Rectal smooth muscle tissue (tissue), 1 donor: ENCODE measurements at regions not wholly inside any gene's neighbourhood (a gene's known extent, or its start where the extent isn't known, plus 50 kb on each side); places are given as distances from the start of the nearest gene placed in this dataset.

Experiments used
- H3K27ac ChIP-seq: one replicate; pipeline ENCODE4 v1.7.0; 2013; ENCODE audit warnings: low read depth, low read length, inconsistent platforms
- H3K27me3 ChIP-seq: one replicate; pipeline ENCODE4 v1.7.0; 2013; ENCODE audit warnings: low read length; ENCODE audit not compliant: control insufficient read depth, insufficient read depth
- H3K36me3 ChIP-seq: one replicate; pipeline ENCODE4 v1.7.0; 2013; ENCODE audit warnings: low read length; ENCODE audit not compliant: control insufficient read depth, insufficient read depth
- H3K4me1 ChIP-seq: one replicate; pipeline ENCODE4 v1.7.0; 2013; ENCODE audit warnings: low read length; ENCODE audit not compliant: control insufficient read depth, insufficient read depth
- H3K4me3 ChIP-seq: one replicate; pipeline ENCODE4 v1.7.0; 2013; ENCODE audit warnings: low read length
- H3K9ac ChIP-seq: one replicate; pipeline ENCODE4 v1.7.0; 2013; ENCODE audit warnings: low read length

DNA sequence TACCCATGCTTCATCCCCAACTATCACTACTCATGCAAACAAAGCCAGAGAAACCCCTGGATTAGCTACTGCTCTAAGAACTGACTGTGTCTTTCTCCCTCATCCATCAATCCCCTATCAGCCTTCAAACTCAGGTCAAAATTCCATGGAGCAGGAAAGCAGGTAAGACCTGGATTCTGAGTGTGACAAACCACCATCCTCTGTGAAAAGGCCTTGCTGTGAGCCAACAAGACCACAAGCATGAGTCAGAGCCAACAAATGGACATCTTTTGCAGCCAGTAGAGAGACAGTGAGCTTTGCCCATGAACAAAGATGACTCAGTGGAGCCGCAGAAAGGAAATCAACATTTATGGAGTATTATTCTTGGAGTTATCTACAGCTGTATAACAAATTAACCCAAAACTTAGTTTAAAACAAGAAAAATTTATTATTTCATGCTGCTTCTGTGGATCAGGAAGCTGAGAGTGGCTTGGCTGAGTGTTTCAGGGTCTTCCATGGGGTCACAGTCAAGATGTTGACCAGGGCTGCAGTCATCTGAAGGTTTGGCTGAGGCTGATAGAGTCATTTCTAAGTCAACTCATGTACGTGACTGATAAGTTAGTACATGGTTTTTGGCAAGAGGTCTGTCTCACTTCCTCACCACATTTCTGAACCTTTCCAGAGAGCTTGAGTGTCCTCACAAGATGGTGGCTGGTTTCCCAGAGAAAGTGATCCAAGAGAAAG, 61.1 kb downstream of the PITPNM2 start:
- Histone ChIP-seq H3K27me3 (no peaks in the 10 kb centered on the region), H3K4me1 (peaks cover 9% of the 10 kb centered on the region), H3K4me3 (no peak overlapping the region), H3K36me3 (no peaks in the 10 kb centered on the region), H3K9ac (no peak overlapping the region), H3K27ac (no peak overlapping the region)

- H3K27ac ChIP-seq, result no peak overlapping the region
- H3K4me3 ChIP-seq, result no peak overlapping the region
- no peak overlapping the region for H3K9ac ChIP-seq
- no peaks in the 10 kb centered on the region for H3K27me3 ChIP-seq
- H3K36me3 ChIP-seq, result no peaks in the 10 kb centered on the region
- peaks cover 4% of the 10 kb centered on the region for H3K4me1 ChIP-seq
These were observed 61.8 kb downstream of the PITPNM2 start for GRCh38 chr12:123089140-123089539.

DNA sequence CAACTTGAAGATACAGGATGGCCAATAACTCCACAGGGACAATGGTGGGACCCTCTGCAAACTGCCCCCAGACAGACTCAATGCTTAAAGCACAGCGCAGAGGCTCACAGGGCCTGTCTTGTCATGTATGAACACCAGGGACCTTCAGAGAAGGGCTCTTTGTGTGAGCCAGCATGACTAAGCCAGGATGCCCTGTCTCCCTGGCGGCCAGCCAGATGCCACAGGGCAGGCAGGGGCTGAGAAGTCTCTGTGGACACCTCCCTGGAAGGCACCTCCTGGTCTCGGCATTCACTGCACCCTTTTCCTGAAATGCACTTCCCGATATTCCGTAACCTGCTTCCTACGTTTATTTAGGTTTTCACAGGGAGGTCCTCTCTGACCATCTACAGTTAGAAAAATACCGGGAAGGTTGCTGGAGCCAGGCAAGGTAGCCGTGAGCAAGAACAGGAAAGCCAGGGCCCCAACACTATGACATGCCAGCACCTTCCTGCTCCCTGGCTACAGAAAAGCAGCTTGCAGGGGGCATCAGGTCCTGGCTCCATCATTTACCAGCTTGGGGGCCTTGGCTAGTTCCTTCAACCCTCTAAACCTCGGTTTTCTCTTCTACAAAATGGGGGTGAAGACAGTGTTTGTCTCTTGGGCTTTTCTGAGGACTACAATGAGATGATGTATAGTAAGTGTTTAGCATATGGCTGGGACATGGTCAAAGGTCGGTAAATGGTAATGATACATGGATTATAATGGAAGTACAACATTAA, 65.0 kb downstream of the PITPNM2 start:
- Histone ChIP-seq H3K27ac (no peak overlapping the region), H3K27me3 (no peaks in the 10 kb centered on the region), H3K4me3 (no peak overlapping the region), H3K36me3 (no peaks in the 10 kb centered on the region), H3K4me1 (peaks cover 2% of the 10 kb centered on the region), H3K9ac (no peak overlapping the region)

DNA sequence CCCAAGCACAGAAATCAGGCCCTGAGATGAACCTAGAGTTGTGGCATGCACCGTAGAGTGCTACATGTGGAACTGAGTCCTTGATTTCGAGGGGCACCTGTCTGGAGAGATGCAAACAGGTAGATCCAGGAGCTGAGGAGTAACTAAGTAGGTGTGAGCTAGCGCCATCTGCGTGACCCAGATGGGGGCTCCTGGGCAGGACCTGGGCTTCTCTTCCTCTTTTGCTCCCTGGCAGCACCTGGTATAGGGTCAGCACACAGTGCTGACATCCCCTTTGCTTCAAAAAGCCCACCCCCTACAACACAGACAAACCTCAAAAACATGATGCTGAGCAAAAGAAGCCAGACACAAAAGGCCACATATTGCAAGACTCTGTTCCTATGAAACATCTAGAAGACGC, 65.8 kb downstream of the PITPNM2 start:
- Histone ChIP-seq H3K4me1 (peaks cover 2% of the 10 kb centered on the region), H3K4me3 (no peak overlapping the region), H3K27ac (no peak overlapping the region), H3K36me3 (no peaks in the 10 kb centered on the region), H3K9ac (no peak overlapping the region), H3K27me3 (no peaks in the 10 kb centered on the region)

GRCh38 chr12:123083661-123084571, 67.0 kb downstream of the PITPNM2 start:
- no peaks in the 10 kb centered on the region for H3K27me3 ChIP-seq
- no peak overlapping the region for H3K9ac ChIP-seq
- no peak overlapping the region for H3K4me3 ChIP-seq
- H3K27ac ChIP-seq, result no peak overlapping the region
- peaks cover 2% of the 10 kb centered on the region for H3K4me1 ChIP-seq
- H3K36me3 ChIP-seq, result no peaks in the 10 kb centered on the region

GRCh38 chr12:123080634-123081033, 70.3 kb downstream of the PITPNM2 start:
- no peak overlapping the region for H3K27ac ChIP-seq
- no peak overlapping the region for H3K9ac ChIP-seq
- peaks cover 20% of the 10 kb centered on the region for H3K4me1 ChIP-seq
- H3K27me3 ChIP-seq, result no peaks in the 10 kb centered on the region
- no peaks in the 10 kb centered on the region for H3K36me3 ChIP-seq
- no peak overlapping the region for H3K4me3 ChIP-seq

GRCh38 chr12:123078531-123079155, 72.2 kb downstream of the PITPNM2 start:
- Histone ChIP-seq H3K4me3 (no peak overlapping the region), H3K27ac (no peak overlapping the region), H3K4me1 (peaks cover 32% of the 10 kb centered on the region), H3K27me3 (no peaks in the 10 kb centered on the region), H3K9ac (no peak overlapping the region), H3K36me3 (no peaks in the 10 kb centered on the region)

GRCh38 chr12:123078120-123078465, 72.8 kb downstream of the PITPNM2 start:
- H3K36me3 ChIP-seq, result no peaks in the 10 kb centered on the region
- H3K27me3 ChIP-seq, result no peaks in the 10 kb centered on the region
- H3K4me1 ChIP-seq, result peaks cover 32% of the 10 kb centered on the region
- no peak overlapping the region for H3K27ac ChIP-seq
- H3K9ac ChIP-seq, result no peak overlapping the region
- no peak overlapping the region for H3K4me3 ChIP-seq

GRCh38 chr12:123077298-123078119, 73.4 kb downstream of the PITPNM2 start:
- Histone ChIP-seq H3K4me1 (peaks cover 32% of the 10 kb centered on the region), H3K36me3 (no peaks in the 10 kb centered on the region), H3K27me3 (no peaks in the 10 kb centered on the region), H3K9ac (no peak overlapping the region), H3K27ac (no peak overlapping the region), H3K4me3 (no peak overlapping the region)

- no peaks in the 10 kb centered on the region for H3K27me3 ChIP-seq
- H3K36me3 ChIP-seq, result no peaks in the 10 kb centered on the region
- no peak overlapping the region for H3K9ac ChIP-seq
- H3K4me3 ChIP-seq, result no peak overlapping the region
- peaks cover 37% of the 10 kb centered on the region for H3K4me1 ChIP-seq
- peak overlapping the region; percentile 78 for H3K27ac ChIP-seq
These were observed 74.1 kb downstream of the PITPNM2 start for GRCh38 chr12:123076604-123077297.

DNA sequence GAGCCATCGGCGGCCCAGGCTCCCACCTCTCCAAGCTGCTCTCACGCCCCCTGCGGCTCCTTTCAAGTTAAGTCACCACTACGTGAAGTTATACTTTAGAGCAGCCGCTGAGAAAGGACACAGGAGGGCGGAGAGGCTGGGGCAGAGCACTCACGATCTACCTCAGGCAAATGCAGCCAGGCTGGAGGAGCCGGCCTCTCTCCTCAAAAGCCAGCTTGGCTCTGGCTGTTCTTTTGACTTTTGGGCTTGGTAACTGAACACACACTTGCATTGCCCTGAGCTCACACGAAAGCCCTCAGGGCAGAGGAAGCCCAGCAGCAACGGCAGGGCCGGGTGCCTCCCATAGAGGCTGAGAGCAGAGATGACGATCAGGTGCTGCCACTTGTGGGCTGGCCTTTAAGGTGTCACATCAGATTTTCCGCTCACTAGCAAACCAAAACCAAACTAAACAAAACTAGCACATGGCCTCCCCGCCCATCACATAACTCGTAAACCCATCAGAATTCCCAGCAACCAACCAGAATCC, 75.2 kb downstream of the PITPNM2 start:
- peak overlapping the region; percentile 78 for H3K27ac ChIP-seq
- H3K4me3 ChIP-seq, result peak overlapping the region; percentile 43
- H3K9ac ChIP-seq, result no peak overlapping the region
- H3K27me3 ChIP-seq, result no peaks in the 10 kb centered on the region
- peaks cover 45% of the 10 kb centered on the region for H3K4me1 ChIP-seq
- H3K36me3 ChIP-seq, result no peaks in the 10 kb centered on the region
